Stimulated activated naive CD4-positive, alpha-beta T cell (primary cell): ENCODE measurements at regions not wholly inside any gene's neighbourhood (a gene's known extent, or its start where the extent isn't known, plus 50 kb on each side); places are given as distances from the start of the nearest gene placed in this dataset.
"Not testable (repeated sequence)": the region's sequence is repeated elsewhere in the genome, so short reads cannot be mapped to it uniquely, and the experiment has no call there.

Experiments
- DNase-seq, 6 experiments: peaks; one replicate each; lab custom pipeline; 2025; lab: John Stamatoyannopoulos, UW

DNA sequence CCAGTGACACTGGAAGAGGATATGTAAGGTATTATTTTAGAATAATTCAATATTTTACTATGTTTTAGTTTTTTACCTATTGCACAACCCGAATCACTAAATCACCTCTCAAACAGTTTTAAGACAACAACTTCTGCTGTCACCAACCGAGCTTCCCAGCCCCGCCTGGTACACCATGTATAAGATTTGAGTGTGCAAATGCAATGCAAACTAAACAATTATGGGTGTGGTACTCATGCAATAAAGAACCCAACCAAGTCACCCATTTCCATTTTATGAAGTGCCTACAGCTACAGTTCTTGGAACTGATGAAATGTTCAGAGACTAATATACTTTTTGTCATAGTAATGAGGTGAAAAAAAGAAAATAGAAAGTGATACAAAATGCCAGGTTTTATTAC lies 256.2 kb downstream of the TAFA4 start:
- DNase-seq: no peak

DNA sequence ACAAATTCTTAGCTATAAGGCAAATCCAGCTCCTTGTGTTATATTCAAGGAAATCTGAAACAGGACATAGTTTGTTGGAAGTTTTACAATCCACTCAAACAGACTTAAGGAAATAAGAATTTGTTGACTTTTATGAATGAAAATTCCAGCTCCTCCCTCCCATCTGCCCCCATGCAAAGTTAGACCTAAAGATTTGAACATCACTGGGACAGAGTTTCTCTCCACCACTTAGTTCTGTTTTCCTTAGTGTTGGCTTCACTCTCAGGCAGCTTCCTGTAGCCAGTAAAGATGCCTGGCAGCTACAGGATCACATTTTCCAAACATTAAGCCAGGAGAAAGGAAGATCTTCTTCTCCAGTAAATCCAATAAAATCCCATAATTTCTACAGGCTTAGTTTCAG lies 265.0 kb downstream of the TAFA4 start:
- DNase-seq: no peak

DNA sequence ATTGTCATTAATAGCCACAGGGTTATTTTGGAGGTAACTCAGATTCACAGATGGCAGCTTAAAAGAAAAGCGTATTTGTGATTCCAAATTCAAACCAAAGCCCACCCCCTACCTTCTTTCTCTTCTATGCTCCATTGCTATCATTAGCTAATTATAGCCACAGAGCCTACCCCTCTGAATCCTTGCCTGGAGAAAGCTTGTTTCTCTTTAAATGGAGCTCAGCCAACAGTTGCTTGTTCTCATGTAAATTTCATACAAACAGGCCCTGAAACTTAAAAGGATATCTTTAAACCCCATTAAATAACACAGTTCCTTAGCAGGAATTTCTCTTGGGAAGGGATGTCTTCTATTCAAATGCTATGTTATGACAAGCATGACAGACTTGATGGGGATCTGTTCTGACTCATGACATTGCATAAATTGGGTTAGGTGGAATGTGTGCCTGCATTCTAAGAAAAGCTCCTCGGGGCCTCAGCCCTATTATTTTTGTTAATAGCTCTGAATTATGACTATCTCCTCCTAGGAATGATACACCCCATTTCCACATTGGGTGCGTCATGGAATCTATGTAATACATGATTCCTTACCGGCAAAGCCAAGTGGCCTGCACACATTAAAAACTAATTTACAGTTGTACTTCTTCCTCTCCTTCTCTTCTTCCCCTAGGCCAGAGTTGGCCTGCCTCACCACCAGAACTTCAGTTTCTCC lies 265.8 kb downstream of the TAFA4 start:
- DNase-seq: no peak

DNA sequence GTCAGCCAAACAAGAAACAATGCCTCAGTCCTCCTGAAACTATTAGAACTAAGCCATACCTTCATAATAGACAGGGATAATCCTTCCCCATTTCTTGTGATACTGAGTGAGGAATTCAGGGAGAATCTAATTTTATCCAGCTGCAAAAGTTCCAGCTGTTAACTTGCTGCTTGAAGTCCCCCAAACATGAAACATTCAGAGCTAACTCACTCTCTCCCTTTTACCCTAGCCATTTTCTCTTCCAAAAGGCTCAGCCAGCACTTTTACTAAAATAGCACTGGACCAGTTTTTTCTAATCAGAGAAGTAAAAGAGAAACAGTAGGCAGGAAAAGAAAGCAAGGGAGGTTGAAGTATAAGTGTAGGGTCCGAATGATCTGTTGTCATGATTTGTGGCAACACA lies 268.1 kb downstream of the TAFA4 start:
- DNase-seq: no peak

DNA sequence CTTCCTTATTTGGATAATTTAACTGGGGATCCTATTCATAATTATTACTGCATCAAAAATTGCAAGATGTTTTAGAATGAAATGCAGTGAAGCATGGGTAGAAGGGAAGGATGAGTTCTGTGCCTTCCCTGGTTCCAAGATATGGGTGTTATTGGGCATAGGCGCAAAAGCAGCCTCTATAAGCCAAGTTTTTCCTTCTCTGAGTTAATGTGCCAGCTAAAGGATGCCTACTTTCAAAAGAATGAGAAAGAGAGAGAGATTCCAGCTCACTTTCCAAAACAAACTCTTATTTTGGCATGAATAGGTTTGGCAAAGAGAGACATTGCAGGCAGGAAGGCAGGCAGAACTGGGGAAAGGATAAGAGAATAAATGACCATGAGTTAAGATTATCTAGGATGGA lies 270.2 kb downstream of the TAFA4 start:
- DNase-seq: no peak

DNA sequence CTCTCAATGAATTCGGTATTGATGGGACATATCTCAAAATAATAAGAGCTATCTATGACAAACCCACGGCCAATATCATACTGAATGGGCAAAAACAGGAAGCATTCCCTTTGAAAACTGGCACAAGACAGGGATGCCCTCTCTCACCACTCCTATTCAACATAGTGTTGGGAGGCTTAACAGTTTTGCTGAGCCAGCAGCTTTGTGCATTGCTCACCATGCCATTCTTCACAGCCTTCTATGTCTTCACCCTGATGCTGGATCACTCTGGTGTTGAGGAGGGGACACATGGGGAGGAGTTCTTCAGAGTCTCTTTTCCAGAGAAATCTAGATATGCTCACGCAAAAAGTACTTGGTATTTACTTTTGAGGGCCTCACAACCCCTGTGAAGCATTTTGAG lies 281.7 kb downstream of the TAFA4 start:
- not testable (repeated sequence) for DNase-seq

DNA sequence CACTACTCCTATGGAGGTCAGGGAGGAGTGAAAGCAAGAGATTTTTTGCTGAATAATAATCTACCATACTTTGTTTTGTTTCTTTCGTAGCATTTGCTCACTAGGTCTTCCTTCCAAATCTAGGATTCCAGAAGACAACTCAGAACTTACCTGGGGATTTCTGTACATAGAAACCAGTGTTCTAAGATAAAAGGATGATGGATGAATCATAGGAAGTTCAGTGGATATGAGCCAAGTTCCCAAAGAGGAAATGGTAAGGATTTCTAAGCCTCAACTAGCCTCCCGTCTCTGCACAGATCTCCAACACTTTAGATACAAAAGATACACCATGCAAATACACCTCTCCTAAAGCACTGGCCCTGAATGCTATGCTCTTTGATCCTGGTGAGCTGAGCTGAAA lies 283.9 kb downstream of the TAFA4 start:
- no peak for DNase-seq

DNA sequence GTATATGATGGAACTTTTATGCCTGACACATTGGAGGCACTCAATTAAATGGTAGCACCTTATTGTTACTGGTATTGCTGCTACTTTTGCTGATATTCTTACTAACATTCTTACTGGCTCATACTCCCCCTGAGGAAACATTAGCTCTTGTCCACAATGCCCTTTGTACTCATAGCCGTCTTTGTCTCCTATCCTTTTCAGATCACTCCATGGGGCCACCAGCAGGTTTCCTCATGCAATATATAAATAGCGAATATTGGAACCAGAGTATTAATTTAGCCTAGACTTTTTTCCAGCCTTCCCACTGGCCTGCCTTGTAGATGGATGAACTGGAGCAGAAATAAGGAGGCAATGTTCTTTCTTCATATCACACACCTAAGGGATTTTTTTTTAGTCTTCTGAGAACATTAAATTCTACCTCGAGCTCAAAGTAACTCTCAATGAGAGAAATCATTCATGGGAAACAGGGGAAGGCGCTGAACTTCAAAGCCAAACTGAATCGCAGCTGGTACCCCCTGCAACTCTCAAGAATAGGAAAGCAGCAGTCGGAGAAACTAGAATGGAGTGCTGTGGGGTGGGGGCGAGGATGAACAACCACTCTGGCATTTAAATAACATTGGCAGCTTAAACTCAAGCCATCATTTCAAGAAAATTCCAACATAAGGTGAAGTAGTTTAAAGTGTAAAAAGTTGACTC lies 300.3 kb downstream of the TAFA4 start:
- no peak for DNase-seq

DNA sequence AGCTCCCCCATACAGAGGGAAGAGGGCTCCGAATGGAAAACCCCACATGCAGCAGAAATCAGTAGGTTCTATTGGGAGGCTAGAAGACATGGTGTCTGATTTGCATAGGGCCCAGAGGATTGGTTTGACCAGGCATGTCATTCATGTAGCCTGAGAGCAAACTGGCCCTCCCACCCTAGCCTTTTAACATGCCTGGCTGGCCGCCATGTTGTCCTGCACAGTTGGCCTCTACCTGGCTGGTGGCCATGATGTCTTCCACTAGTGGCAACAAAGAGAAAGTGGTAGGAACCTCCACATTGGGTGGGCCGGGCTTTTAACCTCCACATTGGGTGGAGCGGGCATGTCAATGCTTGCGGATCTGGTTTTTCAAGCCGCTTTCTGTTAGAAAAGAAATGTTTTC lies 312.1 kb downstream of the TAFA4 start:
- no peak for DNase-seq

DNA sequence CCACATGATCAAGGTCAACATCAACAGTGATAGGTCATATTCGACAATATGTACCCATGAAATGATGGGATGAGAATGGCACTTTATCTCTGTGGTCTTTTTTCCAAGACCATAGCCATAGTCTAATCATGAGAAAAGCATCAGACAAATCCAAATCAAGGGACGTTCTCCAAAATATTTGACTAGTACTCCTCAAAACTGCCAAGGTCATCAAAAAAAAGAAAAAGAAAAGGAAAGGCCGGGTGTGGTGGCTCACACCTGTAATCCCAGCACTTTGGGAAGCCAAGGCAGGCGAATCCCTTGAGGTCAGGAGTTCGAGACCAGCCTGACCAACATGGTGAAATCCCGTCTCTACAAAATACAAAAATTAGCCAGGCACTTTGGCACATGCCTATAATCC lies 318.3 kb downstream of the TAFA4 start:
- DNase-seq: no peak

DNA sequence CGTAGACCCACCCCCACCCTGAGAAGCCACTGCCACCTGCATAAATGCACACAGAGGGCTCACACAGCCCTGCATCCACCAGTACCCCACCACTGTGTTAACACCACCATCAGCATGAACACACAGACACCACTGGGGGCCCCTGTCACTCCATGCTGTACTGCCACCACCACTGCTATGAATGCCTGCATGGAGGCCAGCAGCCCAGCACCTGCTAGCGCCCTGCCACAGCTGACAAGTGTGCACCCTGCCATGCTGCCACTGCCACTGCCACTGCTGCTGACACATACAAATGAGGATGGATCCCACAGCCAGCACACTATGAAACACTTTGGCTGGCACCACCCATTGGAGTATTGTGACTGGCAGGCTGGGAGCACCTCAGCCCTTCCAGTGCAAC lies 361.0 kb downstream of the TAFA4 start:
- DNase-seq: no peak

DNA sequence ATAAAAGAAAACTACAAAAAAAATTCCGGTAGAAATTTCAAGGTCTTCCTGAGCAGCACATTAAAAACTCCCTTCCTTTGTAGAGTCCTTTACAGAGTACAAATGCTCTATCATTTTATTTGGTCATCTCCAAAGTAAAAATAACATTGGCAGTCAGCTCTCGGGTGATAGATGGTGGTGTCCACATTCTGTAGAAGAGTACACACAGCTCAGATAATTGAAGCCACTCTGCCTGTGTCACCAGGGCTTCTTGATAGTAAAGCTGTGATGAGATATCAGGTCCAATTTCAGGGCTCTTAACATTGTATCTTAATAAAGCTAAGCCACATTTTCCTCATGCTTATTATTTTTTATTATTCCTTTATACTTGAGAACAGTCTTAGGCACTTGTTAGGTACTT lies 371.6 kb downstream of the TAFA4 start:
- DNase-seq: no peak

DNA sequence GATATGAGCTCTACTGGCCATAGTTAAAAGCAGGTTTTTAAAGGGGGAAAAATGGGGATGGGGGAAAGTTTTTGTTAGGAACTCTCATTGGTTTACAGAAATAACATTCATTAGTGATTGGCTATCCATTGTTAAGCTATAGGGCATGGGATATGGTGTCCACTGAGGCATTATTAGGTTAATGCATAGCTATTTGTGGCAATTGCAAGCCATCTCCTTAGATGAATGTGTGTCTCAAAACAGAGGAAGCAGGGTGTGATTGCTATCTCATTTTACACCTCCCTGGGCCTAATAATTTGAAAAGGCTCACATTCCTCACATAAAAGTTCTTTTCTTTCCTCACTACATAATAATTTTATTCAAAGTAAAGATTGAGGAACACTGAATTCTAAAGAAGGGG lies 396.6 kb downstream of the TAFA4 start:
- no peak for DNase-seq

DNA sequence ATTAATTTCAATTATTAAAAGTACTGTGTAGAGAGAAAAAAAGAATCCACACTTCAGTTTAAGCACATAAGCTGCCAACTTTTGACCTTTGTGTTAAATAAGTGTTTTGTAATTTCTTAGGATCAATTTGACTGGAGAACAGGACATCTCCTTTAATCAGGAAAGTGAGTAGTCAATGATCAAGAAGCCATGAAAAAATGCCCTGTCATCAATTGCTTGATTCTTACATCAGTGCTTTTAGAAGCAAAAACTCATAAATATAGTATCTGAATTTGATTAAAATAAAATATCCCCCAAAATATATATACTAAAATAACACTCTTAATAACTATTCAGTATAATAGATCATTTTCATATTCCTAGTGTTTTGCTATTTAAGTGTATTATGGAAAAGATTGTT lies 409.0 kb downstream of the TAFA4 start:
- no peak for DNase-seq

DNA sequence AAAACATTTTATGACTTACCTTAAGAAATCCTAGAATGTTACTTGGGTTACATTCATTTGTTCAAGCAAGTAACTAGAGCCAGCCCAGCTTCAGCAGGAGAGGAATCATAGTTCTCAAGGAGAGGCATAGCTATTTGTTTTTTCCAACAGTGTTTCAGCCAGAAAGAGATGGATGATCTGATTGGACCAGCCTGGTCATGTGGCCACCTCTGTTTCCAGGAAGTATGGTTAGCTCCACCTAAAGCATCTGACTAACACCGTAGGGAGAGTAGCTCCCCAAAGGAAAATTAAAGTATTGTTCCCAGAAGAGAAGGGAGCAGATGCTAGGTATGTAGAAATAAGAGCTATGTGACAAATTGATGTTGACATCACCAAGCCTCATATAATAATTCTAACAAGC lies 417.1 kb downstream of the TAFA4 start:
- no peak for DNase-seq

DNA sequence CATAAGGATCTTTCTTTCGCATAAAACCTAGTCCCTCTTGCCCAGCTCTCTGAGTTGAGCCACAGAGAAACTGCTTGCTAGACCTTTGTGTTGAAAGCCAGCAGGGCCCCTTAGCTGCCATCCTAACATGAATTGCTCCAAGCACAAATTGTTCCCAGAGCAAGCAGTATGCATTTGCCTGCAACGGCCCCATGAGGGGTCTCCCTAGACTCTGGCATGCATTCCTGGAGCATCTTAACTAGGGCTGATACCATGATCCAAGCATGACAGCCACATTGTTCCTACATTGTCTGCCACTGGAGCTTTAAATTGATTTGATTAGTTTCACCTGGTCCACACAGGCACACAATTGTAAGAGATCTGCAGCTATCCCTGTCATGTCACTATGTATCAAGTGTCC lies 428.1 kb downstream of the TAFA4 start:
- no peak for DNase-seq

DNA sequence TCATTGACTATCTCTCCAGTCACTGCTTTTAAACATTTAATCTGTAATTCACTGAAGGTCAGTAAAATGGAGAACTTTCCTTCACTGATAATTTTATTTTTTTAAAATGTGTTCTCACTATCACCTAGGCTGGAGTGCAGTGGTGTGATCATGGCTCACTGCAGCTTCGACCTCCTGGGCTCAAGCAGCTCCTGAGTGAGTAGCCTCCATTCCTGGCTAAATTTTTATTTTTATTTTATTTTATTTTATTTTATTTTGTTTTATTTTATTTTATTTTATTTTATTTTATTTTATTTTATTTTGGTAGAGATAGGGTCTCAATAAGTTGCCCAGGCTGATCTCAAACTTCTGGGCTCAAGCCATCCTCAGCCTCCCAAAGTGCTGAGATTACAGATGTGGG lies 446.5 kb downstream of the TAFA4 start:
- DNase-seq: not testable (repeated sequence)

DNA sequence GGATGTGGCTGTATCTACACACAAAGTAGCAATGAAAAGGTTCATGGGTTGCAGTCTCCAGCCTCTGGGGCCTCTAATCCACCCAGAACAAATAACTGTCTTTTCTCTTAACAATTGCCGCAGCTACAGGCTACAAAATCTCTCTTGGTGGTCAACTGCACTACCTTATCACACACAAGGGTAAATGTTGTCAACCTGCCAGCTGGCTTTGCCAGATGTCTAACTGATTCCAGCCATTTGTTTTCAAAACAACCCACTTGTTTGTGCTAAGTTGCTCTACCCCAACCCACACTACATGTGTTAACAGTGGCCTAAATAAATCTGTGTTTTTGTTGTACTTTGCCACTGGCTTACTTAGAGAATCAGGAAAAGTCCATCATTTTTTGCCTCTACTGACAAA lies 447.3 kb downstream of the TAFA4 start:
- no peak for DNase-seq

DNA sequence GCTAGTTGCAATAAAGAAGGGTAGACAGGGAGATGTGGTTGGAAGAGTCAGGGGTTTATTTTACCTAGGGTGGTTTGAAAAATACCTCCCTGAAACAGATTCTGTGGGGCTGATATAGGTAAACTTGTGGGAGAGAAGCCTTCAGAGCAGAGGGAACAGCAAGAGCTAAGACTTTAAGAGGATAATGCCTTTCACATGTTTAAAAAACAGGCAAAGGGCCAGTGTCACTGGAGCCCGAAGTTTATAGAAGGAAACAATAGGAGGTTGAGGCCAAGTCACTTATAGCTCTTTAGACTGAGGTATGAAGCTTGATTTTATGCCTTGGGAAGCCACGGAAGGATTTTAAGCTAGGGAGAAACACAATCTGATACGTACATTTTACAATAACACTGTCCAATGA lies 448.7 kb downstream of the TAFA4 start:
- no peak for DNase-seq

DNA sequence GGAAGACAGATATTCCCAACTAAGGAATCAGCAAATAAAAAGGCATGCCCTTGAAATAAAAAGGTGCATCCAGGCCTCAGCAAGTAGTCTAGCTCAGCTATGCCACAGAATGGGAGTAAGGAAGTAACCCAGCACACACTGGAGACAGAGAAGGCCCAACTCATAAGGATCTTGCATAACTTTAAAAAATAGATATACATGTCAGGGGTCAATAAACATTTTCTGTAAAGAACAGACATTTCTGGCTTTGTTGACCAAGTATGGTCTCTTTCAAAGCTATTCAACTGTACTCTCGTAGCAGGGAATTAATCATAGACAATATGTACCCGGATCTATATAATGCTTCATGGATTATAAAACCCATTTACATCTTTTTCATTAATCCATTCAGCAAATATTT lies 449.3 kb downstream of the TAFA4 start:
- DNase-seq: no peak

DNA sequence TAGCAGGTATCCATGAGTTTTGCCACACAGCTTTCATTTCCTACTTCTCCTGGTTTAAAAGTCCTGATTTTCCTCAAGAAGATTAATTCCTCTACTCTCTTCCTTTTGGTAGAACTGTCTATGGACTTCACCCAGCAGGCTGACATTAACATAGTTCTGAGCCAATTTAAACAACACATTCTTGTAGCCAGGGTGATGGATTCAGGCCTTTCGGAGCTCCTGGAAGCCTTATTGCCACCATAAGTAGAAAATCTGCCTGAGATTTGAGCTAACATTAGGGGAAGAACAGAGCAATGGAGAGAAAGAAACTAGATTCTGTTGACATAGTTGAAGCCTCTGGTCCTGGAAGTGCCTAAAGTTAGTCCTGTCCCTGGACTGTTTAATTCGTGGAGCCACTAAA lies 449.8 kb downstream of the TAFA4 start:
- no peak for DNase-seq

DNA sequence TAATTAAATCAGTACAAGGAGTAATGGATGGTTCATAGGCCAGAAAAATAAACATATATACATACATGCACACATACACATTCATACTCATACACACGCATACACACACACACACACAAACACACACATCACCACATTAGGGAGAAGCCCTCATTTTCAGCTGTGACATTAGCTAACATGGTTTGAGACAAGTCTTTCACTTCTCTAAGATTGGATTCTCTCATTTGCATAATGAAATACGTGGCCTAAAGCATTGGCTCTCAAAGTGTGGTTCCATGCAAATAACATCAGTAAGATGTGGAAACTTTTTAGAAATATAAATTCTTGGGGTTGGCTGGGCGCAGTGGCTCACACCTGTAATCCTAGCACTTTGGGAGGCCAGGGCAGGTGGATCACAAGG lies 452.6 kb downstream of the TAFA4 start:
- DNase-seq: no peak

DNA sequence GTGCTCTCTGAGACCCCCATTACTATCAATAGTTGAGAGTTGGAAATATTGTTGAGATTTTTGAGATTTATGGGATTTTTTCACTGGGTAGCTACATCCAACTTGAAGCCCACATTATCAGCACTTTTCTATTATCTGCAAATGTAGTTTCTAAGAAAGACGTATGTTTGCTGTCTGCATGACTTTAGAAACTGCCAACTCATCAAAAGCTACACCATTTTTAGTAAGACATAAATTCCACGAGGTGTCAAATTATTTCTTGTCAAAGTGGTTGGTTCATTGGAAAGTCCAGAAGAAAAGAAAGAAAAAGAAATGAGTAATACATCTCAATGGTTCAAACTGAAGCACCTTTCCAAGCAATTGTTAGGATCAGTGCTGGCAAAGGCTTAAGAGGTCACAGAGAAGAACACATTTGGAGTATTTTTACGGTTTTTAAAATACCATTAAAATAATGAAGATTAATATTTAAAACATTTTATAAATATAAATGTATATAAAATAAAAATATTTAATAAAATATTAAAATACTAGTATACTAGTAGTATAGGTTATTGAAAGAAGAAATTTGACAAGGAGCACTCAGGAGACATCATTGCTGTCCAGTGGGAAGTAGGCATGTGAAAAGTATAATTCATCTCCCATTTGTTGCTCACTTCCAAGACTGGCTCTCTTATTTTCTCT lies 463.5 kb downstream of the TAFA4 start:
- no peak for DNase-seq

DNA sequence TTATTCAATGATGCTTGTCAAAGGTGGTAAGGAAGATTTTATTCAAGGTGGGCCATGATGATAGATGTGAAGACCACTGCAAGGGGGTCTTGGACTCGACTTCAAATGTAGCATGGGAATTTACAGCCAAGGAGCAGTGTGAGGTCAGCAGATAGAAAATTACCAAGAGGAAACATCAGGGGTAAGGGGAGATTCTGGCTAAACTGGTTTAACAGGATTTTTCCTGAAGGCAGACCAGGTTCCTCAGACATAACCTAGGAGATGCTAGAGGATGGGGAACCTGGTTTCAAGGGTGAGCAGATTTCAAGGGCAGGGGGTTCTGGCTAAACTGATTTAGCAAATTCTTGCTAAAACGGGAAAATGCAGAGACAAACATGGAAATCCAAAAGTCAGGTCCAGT lies 464.9 kb downstream of the TAFA4 start:
- no peak for DNase-seq
